ENCODE measurements at regions not wholly inside any gene's neighbourhood (a gene's known extent, or its start where the extent isn't known, plus 50 kb on each side); places are given as distances from the start of the nearest gene placed in this dataset.

DNA sequence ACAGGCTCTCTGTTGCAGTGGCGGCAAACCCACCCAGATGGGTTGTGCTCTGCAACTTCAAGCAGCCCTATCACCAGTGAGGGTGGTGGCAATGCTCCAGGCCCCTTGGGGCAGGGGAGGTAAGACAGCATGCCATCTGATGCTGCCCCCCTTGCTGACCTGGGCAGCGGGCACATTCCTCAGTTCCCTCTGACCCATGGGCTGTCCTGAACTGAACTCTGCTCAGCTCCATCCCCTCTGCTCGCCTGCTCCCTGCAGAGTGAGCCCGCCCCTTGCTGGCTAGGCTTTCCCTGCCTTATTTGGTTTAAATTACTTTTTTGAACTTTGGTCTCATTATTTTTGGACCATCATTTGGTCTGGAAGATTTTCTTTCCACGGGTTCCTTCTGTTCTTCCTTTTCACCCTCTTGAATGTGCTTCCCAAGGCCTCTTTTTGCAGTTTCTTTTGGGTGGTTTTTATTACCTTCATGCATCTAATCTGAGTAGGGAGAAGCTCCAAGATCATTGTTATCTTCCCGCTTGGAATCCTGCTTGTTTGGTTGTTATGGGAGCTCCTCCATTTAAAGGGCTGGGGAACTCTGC, 565.4 kb downstream of the TNS1 start:
- H3K36me3 ChIP-seq (replicated peaks in 1 of 2; ENCODE audit: control insufficient read depth in 1 of 2, insufficient read depth in 2 of 2, low read length in 2 of 2): no peaks in the 10 kb centered on the region
- peak overlapping the region in 1 of 2 donors; percentile 1 for H3K4me3 Mint-ChIP-seq
- no peaks in the 10 kb centered on the region for H3K36me3 Mint-ChIP-seq
- H3K27ac Mint-ChIP-seq: no peak overlapping the region
- no peaks in the 10 kb centered on the region for H4K20me1 ChIP-seq (ENCODE audit: insufficient read depth, low read length)
- intact Hi-C loops (cut with micrococcal nuclease): no loop called here
- WGBS (ENCODE audit: insufficient coverage): 100% methylated on average over 2 of the region's 6 CpGs
- H3K9me3 Mint-ChIP-seq: peaks cover 0 to 1% (median 0%) of the 10 kb centered on the region in 7 donors
- H3K4me3 ChIP-seq (replicated peaks in 1 of 3; ENCODE audit: low read depth in 2 of 3, low read length in 3 of 3): no peak overlapping the region
- no peak overlapping the region for H3K27ac ChIP-seq (ENCODE audit: low read depth in 1 of 2, low read length in 2 of 2)
- peaks cover 4 to 16% (median 5%) of the 10 kb centered on the region in 3 donors for H3K27me3 Mint-ChIP-seq (ENCODE audit: low read depth in 3 of 3)
- no peak overlapping the region for H2AFZ ChIP-seq (ENCODE audit: insufficient read depth, low read depth, low read length, poor library complexity, severe bottlenecking)
- no peaks in the 10 kb centered on the region for H3K79me2 ChIP-seq (ENCODE audit: insufficient read depth, low read length)
- no peak for DNase-seq
- H3K4me1 ChIP-seq (ENCODE audit: control insufficient read depth in 1 of 2, insufficient read depth in 2 of 2, low read length in 2 of 2): peaks cover 6 to 19% of the 10 kb centered on the region in 2 donors
- no peak for TF ChIP-seq CTCF (IDR thresholded peaks at IDR 0.05)
- H3K27me3 ChIP-seq (ENCODE audit: control insufficient read depth in 2 of 2, insufficient read depth in 2 of 2, low read length in 2 of 2): peaks cover 0 to 5% of the 10 kb centered on the region in 2 donors
- H3K4me1 Mint-ChIP-seq: peaks cover 23% of the 10 kb centered on the region
- H3K4me2 ChIP-seq (replicated peaks; ENCODE audit: extremely low read depth, low read length, poor library complexity, severe bottlenecking): no peak overlapping the region
- H3K9ac ChIP-seq (ENCODE audit: insufficient read depth, low read length, poor library complexity, severe bottlenecking): no peak overlapping the region
- H3K9me3 ChIP-seq (replicated peaks in 1 of 2; ENCODE audit: control insufficient read depth in 1 of 2, insufficient read depth in 1 of 2, low read length in 2 of 2): no peaks in the 10 kb centered on the region

DNA sequence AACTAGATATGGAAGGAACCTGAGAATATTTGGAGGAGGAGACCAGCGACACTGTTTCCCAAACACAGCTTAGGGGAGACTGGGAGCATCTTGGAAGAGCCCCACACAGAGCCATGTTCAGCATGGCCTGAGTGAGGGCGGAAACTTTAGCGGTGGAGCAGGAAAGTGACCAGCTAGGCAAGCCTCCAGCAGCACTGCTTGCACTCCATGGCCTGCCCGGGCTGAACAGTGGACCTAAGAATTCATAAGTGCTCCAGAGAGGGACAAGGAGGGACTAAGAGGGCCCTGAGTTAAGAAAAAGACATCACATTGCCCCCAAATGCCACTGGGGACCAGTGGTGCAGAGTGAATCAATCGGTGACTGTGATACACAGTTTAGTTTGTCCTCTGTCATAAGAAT, 566.4 kb downstream of the TNS1 start:
- H3K27me3 Mint-ChIP-seq (ENCODE audit: low read depth in 3 of 3): peaks cover 5 to 19% (median 8%) of the 10 kb centered on the region in 3 donors
- H3K27me3 ChIP-seq (ENCODE audit: control insufficient read depth in 2 of 2, insufficient read depth in 2 of 2, low read length in 2 of 2): peaks cover 0 to 5% of the 10 kb centered on the region in 2 donors
- H3K36me3 Mint-ChIP-seq: no peaks in the 10 kb centered on the region
- no peak overlapping the region for H3K27ac Mint-ChIP-seq
- H3K9me3 Mint-ChIP-seq: peaks cover 0 to 1% (median 0%) of the 10 kb centered on the region in 7 donors
- no peak overlapping the region for H3K4me3 ChIP-seq (replicated peaks in 1 of 3; ENCODE audit: low read depth in 2 of 3, low read length in 3 of 3)
- no peaks in the 10 kb centered on the region for H3K36me3 ChIP-seq (replicated peaks in 1 of 2; ENCODE audit: control insufficient read depth in 1 of 2, insufficient read depth in 2 of 2, low read length in 2 of 2)
- no peak overlapping the region for H2AFZ ChIP-seq (ENCODE audit: insufficient read depth, low read depth, low read length, poor library complexity, severe bottlenecking)
- no peak for DNase-seq
- no peak for TF ChIP-seq CTCF (IDR thresholded peaks at IDR 0.05)
- peaks cover 31% of the 10 kb centered on the region for H3K4me1 Mint-ChIP-seq
- H3K4me2 ChIP-seq (replicated peaks; ENCODE audit: extremely low read depth, low read length, poor library complexity, severe bottlenecking): no peak overlapping the region
- no peaks in the 10 kb centered on the region for H4K20me1 ChIP-seq (ENCODE audit: insufficient read depth, low read length)
- H3K9ac ChIP-seq (ENCODE audit: insufficient read depth, low read length, poor library complexity, severe bottlenecking): no peak overlapping the region
- no peaks in the 10 kb centered on the region for H3K79me2 ChIP-seq (ENCODE audit: insufficient read depth, low read length)
- WGBS (ENCODE audit: insufficient coverage): 100% methylated on average over 4 of the region's 5 CpGs
- peaks cover 13 to 26% of the 10 kb centered on the region in 2 donors for H3K4me1 ChIP-seq (ENCODE audit: control insufficient read depth in 1 of 2, insufficient read depth in 2 of 2, low read length in 2 of 2)
- intact Hi-C loops (cut with micrococcal nuclease): no loop called here
- no peaks in the 10 kb centered on the region for H3K9me3 ChIP-seq (replicated peaks in 1 of 2; ENCODE audit: control insufficient read depth in 1 of 2, insufficient read depth in 1 of 2, low read length in 2 of 2)
- no peak overlapping the region for H3K27ac ChIP-seq (ENCODE audit: low read depth in 1 of 2, low read length in 2 of 2)
- no peak overlapping the region for H3K4me3 Mint-ChIP-seq

Data from CD14-positive monocyte (primary cell).